HCT116 (cell line): ENCODE measurements at regions not wholly inside any gene's neighbourhood (a gene's known extent, or its start where the extent isn't known, plus 50 kb on each side); places are given as distances from the start of the nearest gene placed in this dataset.

Experiments
- ATAC-seq: fragments of 200-7000 bp; cut with Tn5 transposase; 2 replicates; pipeline ENCODE4 v1.9.1; 2020; ENCODE audit warnings: mild to moderate bottlenecking, moderate library complexity
- BruUV-seq: library from RNA; stranded (reverse); fragments of 400-500 nt; replicated peaks from 2 replicates; lab custom pipeline; 2021; lab: Mats Ljungman, UMichigan
- CTCF ChIA-PET: fragments of 300-600 bp; sonication (Branson Sonifier 250); formaldehyde crosslinking; loops from one replicate; lab custom pipeline; 2021; ENCODE audit warnings: antibody characterized with exemption; lab: Charles Lee
- POLR2A ChIA-PET: fragments of 300-600, 350-600 bp; sonication (Branson Sonifier 250); formaldehyde crosslinking; loops from one replicate; lab custom pipeline; 2021; ENCODE audit warnings: antibody characterized with exemption; lab: Charles Lee
- RAD21 ChIA-PET, 2 experiments: fragments of 300-600 bp; sonication (Branson Sonifier 250); formaldehyde crosslinking; loops; one replicate each; lab custom pipeline; 2023; ENCODE audit warnings: low total read pairs in 2 of 2; ENCODE audit not compliant: uncharacterized antibody in 2 of 2, unreplicated experiment in 2 of 2, low non-redundant PET in 1 of 2; lab: Charles Lee
- DNase-seq: peaks from one replicate; pipeline ENCODE4 v3.0.0-alpha.2; 2010; ENCODE audit warnings: low read depth, low spot score
- H2AFZ ChIP-seq: fragments of 200-600 bp; shearing (Covaris generic), sonication (generic); 2 replicates; pipeline ENCODE4 v1.6.1; 2017; ENCODE audit warnings: low read depth, mixed run types, mixed read lengths, antibody characterized with exemption, low read length; ENCODE audit not compliant: poor library complexity, severe bottlenecking
- H3K27ac ChIP-seq: 2 replicates; pipeline ENCODE4 v1.5.1; 2012; ENCODE audit warnings: low read depth, low read length
- H3K27me3 ChIP-seq: fragments of 200-600 bp; sonication (generic); 2 replicates; pipeline ENCODE4 v1.6.1; 2016; ENCODE audit warnings: mixed run types, low read length, mixed read lengths; ENCODE audit not compliant: insufficient read depth
- H3K36me3 ChIP-seq, 2 experiments: fragments of 200-500 bp in 1 of 2; fragments of 200-600 bp in 1 of 2; sonication (Bioruptor generic) in 1 of 2; sonication (generic) in 1 of 2; 2 replicates each; pipeline versions ENCODE4 v1.5.1 to v1.6.1; 2014 to 2016; ENCODE audit warnings: low read length in 2 of 2, inconsistent platforms in 1 of 2, mixed read lengths in 1 of 2, mixed run types in 1 of 2; ENCODE audit not compliant: insufficient read depth in 2 of 2, control insufficient read depth in 1 of 2
- H3K4me1 ChIP-seq, 2 experiments: fragments of 200-600 bp in 1 of 2; sonication (generic) in 1 of 2; 2 replicates each; pipeline versions ENCODE4 v1.5.1 to v1.6.1; 2012 to 2017; ENCODE audit warnings: low read length in 2 of 2, inconsistent platforms in 1 of 2, mild to moderate bottlenecking in 1 of 2, mixed read lengths in 1 of 2, mixed run types in 1 of 2, moderate library complexity in 1 of 2; ENCODE audit not compliant: insufficient read depth in 2 of 2, control insufficient read depth in 1 of 2
- H3K4me2 ChIP-seq: fragments of 200-600 bp; sonication (generic); 2 replicates; pipeline ENCODE4 v1.6.1; 2017; ENCODE audit warnings: mixed run types, low read length, mixed read lengths
- H3K4me3 ChIP-seq, 2 experiments: fragments of 200-600 bp in 1 of 2; sonication (generic) in 1 of 2; replicated peaks in 1 of 2; 2 replicates each; pipeline ENCODE4 v1.5.1; 2011 to 2016; ENCODE audit warnings: low read length in 2 of 2, control low read depth in 1 of 2, low read depth in 1 of 2, mild to moderate bottlenecking in 1 of 2, mixed read lengths in 1 of 2, mixed run types in 1 of 2
- H3K79me2 ChIP-seq: fragments of 200-600 bp; sonication (generic); 2 replicates; pipeline ENCODE4 v1.6.1; 2017; ENCODE audit warnings: mild to moderate bottlenecking, mixed run types, low read length, moderate library complexity, mixed read lengths; ENCODE audit not compliant: insufficient read depth
- H3K9ac ChIP-seq: fragments of 200-600 bp; sonication (generic); 2 replicates; pipeline ENCODE4 v1.6.1; 2016; ENCODE audit warnings: low read length, mixed read lengths
- H3K9me2 ChIP-seq: fragments of 200-600 bp; sonication (generic), shearing (Covaris generic); 2 replicates; pipeline ENCODE4 v1.6.1; 2017; ENCODE audit warnings: mixed run types, mild to moderate bottlenecking, moderate library complexity; ENCODE audit not compliant: insufficient read depth
- H3K9me3 ChIP-seq, 2 experiments: fragments of 200-500 bp in 1 of 2; fragments of 200-600 bp in 1 of 2; sonication (Bioruptor generic) in 1 of 2; sonication (generic) in 1 of 2; 2 replicates each; pipeline ENCODE4 v1.6.1; 2014 to 2017; ENCODE audit warnings: low read length in 2 of 2, mixed read lengths in 2 of 2, inconsistent platforms in 1 of 2, low read depth in 1 of 2, mild to moderate bottlenecking in 1 of 2, mixed run types in 1 of 2, moderate library complexity in 1 of 2; ENCODE audit not compliant: control insufficient read depth in 1 of 2, insufficient read depth in 1 of 2
- H4K20me1 ChIP-seq: fragments of 200-600 bp; sonication (generic), shearing (Covaris generic); 2 replicates; pipeline ENCODE4 v1.6.1; 2017; ENCODE audit warnings: mixed run types, mild to moderate bottlenecking, moderate library complexity; ENCODE audit not compliant: insufficient read depth
- CEBPB ChIP-seq: IDR thresholded peaks from 2 replicates; pipeline ENCODE4 v1.6.1; 2012; ENCODE audit warnings: low read depth
- EGR1 ChIP-seq: IDR thresholded peaks from 2 replicates; pipeline ENCODE4 v1.6.1; 2012; ENCODE audit warnings: low read depth
- ELF1 ChIP-seq: IDR thresholded peaks from 2 replicates; pipeline ENCODE4 v1.6.1; 2012; ENCODE audit warnings: low read depth, borderline replicate concordance
- EZH2 ChIP-seq: fragments of 200-600 bp; sonication (generic); IDR thresholded peaks from 2 replicates; pipeline ENCODE4 v1.6.1; 2017; ENCODE audit warnings: antibody characterized with exemption, mixed run types
- JUND ChIP-seq: IDR thresholded peaks from 2 replicates; pipeline ENCODE4 v1.6.1; 2012
- POLR2AphosphoS5 ChIP-seq: IDR thresholded peaks from 2 replicates; pipeline ENCODE4 v1.6.1; 2011; ENCODE audit warnings: mild to moderate bottlenecking, low read depth, low read length, moderate library complexity
- SP1 ChIP-seq: IDR thresholded peaks from 2 replicates; pipeline ENCODE4 v1.6.1; 2012; ENCODE audit warnings: low read depth
- ZFX ChIP-seq: fragments of 450-650 bp; IDR thresholded peaks from 2 replicates; pipeline ENCODE4 v1.6.1; 2017
- intact Hi-C: fragments of 100-400 bp; cut with micrococcal nuclease; formaldehyde crosslinking; loops from 2 replicates; pipeline ENCODE4 v1.10.0; 2022
- TF ChIP-seq, protein P1 (sequence below): IDR thresholded peaks from 2 replicates; pipeline ENCODE4 v1.6.1; 2012
- TF ChIP-seq, protein P2 (sequence below): IDR thresholded peaks from 2 replicates; pipeline ENCODE4 v1.6.1; 2012
- TF ChIP-seq, protein P3 (sequence below): IDR thresholded peaks from 2 replicates; pipeline ENCODE4 v1.6.1; 2011; ENCODE audit warnings: mild to moderate bottlenecking, low read length, moderate library complexity; ENCODE audit not compliant: insufficient replicate concordance; ENCODE audit errors: extremely low read depth

DNA sequence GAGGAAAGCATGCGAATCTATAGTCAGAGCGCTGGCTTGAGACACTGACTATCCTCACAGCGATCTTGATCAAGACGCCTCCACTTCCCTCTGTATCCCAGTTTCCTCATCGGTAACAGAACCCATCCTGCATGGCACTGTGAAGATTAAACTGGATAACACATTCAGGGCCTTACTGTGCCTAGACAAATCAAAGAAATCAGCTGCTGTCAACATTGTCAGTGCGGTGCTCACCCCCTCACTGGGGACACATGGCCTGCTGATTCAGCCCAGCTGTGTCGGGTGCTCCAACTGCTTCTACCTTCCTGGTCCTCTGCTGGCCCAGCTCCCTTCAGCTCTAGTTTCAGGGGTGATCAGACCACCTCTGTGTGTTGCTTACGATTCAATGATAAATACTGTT is 268.6 kb upstream of the AGAP1 start:
- DNase-seq = no peak
- intact Hi-C loops = no loop called here
- Histone ChIP-seq H3K79me2 (no peaks in the 10 kb centered on the region), H3K9ac (no peak overlapping the region), H3K27ac (no peak overlapping the region), H3K9me2 (no peaks in the 10 kb centered on the region), H4K20me1 (no peaks in the 10 kb centered on the region), H2AFZ (no peak overlapping the region), H3K4me2 (no peak overlapping the region)
- ATAC-seq = no peak
- no TSS peak for BruUV-seq
- no peak for TF ChIP-seq EZH2
- TF ChIP-seq, protein P1, sequence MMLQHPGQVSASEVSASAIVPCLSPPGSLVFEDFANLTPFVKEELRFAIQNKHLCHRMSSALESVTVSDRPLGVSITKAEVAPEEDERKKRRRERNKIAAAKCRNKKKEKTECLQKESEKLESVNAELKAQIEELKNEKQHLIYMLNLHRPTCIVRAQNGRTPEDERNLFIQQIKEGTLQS = no peak
- TF ChIP-seq, protein P2, sequence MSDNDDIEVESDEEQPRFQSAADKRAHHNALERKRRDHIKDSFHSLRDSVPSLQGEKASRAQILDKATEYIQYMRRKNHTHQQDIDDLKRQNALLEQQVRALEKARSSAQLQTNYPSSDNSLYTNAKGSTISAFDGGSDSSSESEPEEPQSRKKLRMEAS = no peak
- no peak for TF ChIP-seq JUND
- no peak for TF ChIP-seq ZFX
- TF ChIP-seq POLR2AphosphoS5 = no peak
- no peak for TF ChIP-seq ELF1
- no peak for TF ChIP-seq EGR1
- TF ChIP-seq CEBPB = no peak
- TF ChIP-seq, protein P3, sequence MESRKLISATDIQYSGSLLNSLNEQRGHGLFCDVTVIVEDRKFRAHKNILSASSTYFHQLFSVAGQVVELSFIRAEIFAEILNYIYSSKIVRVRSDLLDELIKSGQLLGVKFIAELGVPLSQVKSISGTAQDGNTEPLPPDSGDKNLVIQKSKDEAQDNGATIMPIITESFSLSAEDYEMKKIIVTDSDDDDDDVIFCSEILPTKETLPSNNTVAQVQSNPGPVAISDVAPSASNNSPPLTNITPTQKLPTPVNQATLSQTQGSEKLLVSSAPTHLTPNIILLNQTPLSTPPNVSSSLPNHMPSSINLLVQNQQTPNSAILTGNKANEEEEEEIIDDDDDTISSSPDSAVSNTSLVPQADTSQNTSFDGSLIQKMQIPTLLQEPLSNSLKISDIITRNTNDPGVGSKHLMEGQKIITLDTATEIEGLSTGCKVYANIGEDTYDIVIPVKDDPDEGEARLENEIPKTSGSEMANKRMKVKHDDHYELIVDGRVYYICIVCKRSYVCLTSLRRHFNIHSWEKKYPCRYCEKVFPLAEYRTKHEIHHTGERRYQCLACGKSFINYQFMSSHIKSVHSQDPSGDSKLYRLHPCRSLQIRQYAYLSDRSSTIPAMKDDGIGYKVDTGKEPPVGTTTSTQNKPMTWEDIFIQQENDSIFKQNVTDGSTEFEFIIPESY = no peak
- no peak for TF ChIP-seq SP1
- TF ChIP-seq, all 23 proteins: peak for 0
- no peak overlapping the region for H3K4me3 ChIP-seq
- CTCF ChIA-PET = no interaction called here
- RAD21 ChIA-PET = no interaction called here
- H3K27me3 ChIP-seq = peaks cover 3% of the 10 kb centered on the region; the same call in 1 of the 2 replicates
- H3K9me3 ChIP-seq = no peaks in the 10 kb centered on the region
- POLR2A ChIA-PET = no interaction called here
- no peaks in the 10 kb centered on the region for H3K4me1 ChIP-seq
- no peaks in the 10 kb centered on the region for H3K36me3 ChIP-seq
